ENCODE measurements at regions not wholly inside any gene's neighbourhood (a gene's known extent, or its start where the extent isn't known, plus 50 kb on each side); places are given as distances from the start of the nearest gene placed in this dataset.
"Not testable (repeated sequence)": the region's sequence is repeated elsewhere in the genome, so short reads cannot be mapped to it uniquely, and the experiment has no call there.

GRCh38 chr1:199832451-199832850 lies 195.1 kb upstream of the NR5A2 start:
- Histone ChIP-seq H3K4me1 (ENCODE audit: control insufficient read depth, insufficient read depth, low read length) (no peaks in the 10 kb centered on the region), H3K27ac (ENCODE audit: low read length) (no peak overlapping the region), H3K27me3 (ENCODE audit: control insufficient read depth, insufficient read depth) (no peaks in the 10 kb centered on the region), H3K4me3 (ENCODE audit: low read length) (no peak overlapping the region), H3K9me3 (ENCODE audit: control insufficient read depth, low read length) (no peaks in the 10 kb centered on the region)
- ATAC-seq (no peak), DNase-seq (no peak)
- intact Hi-C loops (cut with DNase I), result no loop called here
- WGBS, result 56% methylated on average over 2 of the region's 2 CpGs

- intact Hi-C loops (cut with DNase I), result no loop called here
- DNase-seq, result no peak
- no peak overlapping the region for H3K27ac ChIP-seq (ENCODE audit: low read length)
- 78% methylated on average over 1 of the region's 1 CpG for WGBS
- H3K4me1 ChIP-seq (ENCODE audit: control insufficient read depth, insufficient read depth, low read length), result no peaks in the 10 kb centered on the region
- no peaks in the 10 kb centered on the region for H3K9me3 ChIP-seq (ENCODE audit: control insufficient read depth, low read length)
- no peak overlapping the region for H3K4me3 ChIP-seq (ENCODE audit: low read length)
- no peak for ATAC-seq
- H3K27me3 ChIP-seq (ENCODE audit: control insufficient read depth, insufficient read depth), result no peaks in the 10 kb centered on the region
Observed at GRCh38 chr1:199834711-199835110, 192.8 kb upstream of the NR5A2 start.

GRCh38 chr1:199836430-199836829 lies 191.1 kb upstream of the NR5A2 start:
- ATAC-seq (no peak), DNase-seq (no peak)
- WGBS, result 74% methylated on average over 2 of the region's 2 CpGs
- Histone ChIP-seq H3K27me3 (ENCODE audit: control insufficient read depth, insufficient read depth) (no peaks in the 10 kb centered on the region), H3K4me1 (ENCODE audit: control insufficient read depth, insufficient read depth, low read length) (no peaks in the 10 kb centered on the region), H3K27ac (ENCODE audit: low read length) (no peak overlapping the region), H3K4me3 (ENCODE audit: low read length) (no peak overlapping the region), H3K9me3 (ENCODE audit: control insufficient read depth, low read length) (no peaks in the 10 kb centered on the region)
- intact Hi-C loops (cut with DNase I), result no loop called here

- intact Hi-C loops (cut with DNase I), result no loop called here
- H3K4me1 ChIP-seq (ENCODE audit: control insufficient read depth, insufficient read depth, low read length), result no peaks in the 10 kb centered on the region
- H3K27me3 ChIP-seq (ENCODE audit: control insufficient read depth, insufficient read depth), result no peaks in the 10 kb centered on the region
- DNase-seq, result no peak
- H3K4me3 ChIP-seq (ENCODE audit: low read length), result no peak overlapping the region
- WGBS, result 58% methylated on average over 1 of the region's 1 CpG
- ATAC-seq, result no peak
- no peaks in the 10 kb centered on the region for H3K9me3 ChIP-seq (ENCODE audit: control insufficient read depth, low read length)
- H3K27ac ChIP-seq (ENCODE audit: low read length), result no peak overlapping the region
Observed at GRCh38 chr1:199837321-199837720, 190.2 kb upstream of the NR5A2 start.

- H3K27ac ChIP-seq (ENCODE audit: low read length); H3K4me3 ChIP-seq (ENCODE audit: low read length); H3K9me3 ChIP-seq (ENCODE audit: control insufficient read depth, low read length); DNase-seq; ATAC-seq; H3K4me1 ChIP-seq (ENCODE audit: control insufficient read depth, insufficient read depth, low read length); H3K27me3 ChIP-seq (ENCODE audit: control insufficient read depth, insufficient read depth); intact Hi-C loops (cut with DNase I): not testable (repeated sequence)
- WGBS, result 93% methylated on average over 8 of the region's 8 CpGs
Observed at GRCh38 chr1:199839608-199840007, 187.9 kb upstream of the NR5A2 start.

- H3K4me1 ChIP-seq (ENCODE audit: control insufficient read depth, insufficient read depth, low read length); ATAC-seq; DNase-seq; intact Hi-C loops (cut with DNase I); H3K27ac ChIP-seq (ENCODE audit: low read length); H3K27me3 ChIP-seq (ENCODE audit: control insufficient read depth, insufficient read depth); H3K9me3 ChIP-seq (ENCODE audit: control insufficient read depth, low read length); H3K4me3 ChIP-seq (ENCODE audit: low read length): not testable (repeated sequence)
- 100% methylated on average over 2 of the region's 2 CpGs for WGBS
Observed at GRCh38 chr1:199843096-199843495, 184.4 kb upstream of the NR5A2 start.

- WGBS, result 6% methylated on average over 2 of the region's 2 CpGs
- H3K27me3 ChIP-seq (ENCODE audit: control insufficient read depth, insufficient read depth), result no peaks in the 10 kb centered on the region
- no peak overlapping the region for H3K4me3 ChIP-seq (ENCODE audit: low read length)
- DNase-seq (no peak), ATAC-seq (no peak)
- intact Hi-C loops (cut with DNase I), result no loop called here
- no peaks in the 10 kb centered on the region for H3K4me1 ChIP-seq (ENCODE audit: control insufficient read depth, insufficient read depth, low read length)
- no peak overlapping the region for H3K27ac ChIP-seq (ENCODE audit: low read length)
- H3K9me3 ChIP-seq (ENCODE audit: control insufficient read depth, low read length), result no peaks in the 10 kb centered on the region
Observed at GRCh38 chr1:199843861-199844260, 183.6 kb upstream of the NR5A2 start.

GRCh38 chr1:199847021-199847420 lies 180.5 kb upstream of the NR5A2 start:
- intact Hi-C loops (cut with DNase I), result no loop called here
- ATAC-seq (no peak), DNase-seq (no peak)
- H3K27me3 ChIP-seq (ENCODE audit: control insufficient read depth, insufficient read depth), result no peaks in the 10 kb centered on the region
- WGBS, result 91% methylated on average over 8 of the region's 8 CpGs
- no peaks in the 10 kb centered on the region for H3K9me3 ChIP-seq (ENCODE audit: control insufficient read depth, low read length)
- no peak overlapping the region for H3K27ac ChIP-seq (ENCODE audit: low read length)
- no peaks in the 10 kb centered on the region for H3K4me1 ChIP-seq (ENCODE audit: control insufficient read depth, insufficient read depth, low read length)
- no peak overlapping the region for H3K4me3 ChIP-seq (ENCODE audit: low read length)

- Histone ChIP-seq H3K27me3 (ENCODE audit: control insufficient read depth, insufficient read depth) (no peaks in the 10 kb centered on the region), H3K4me3 (ENCODE audit: low read length) (no peak overlapping the region), H3K27ac (ENCODE audit: low read length) (no peak overlapping the region), H3K4me1 (ENCODE audit: control insufficient read depth, insufficient read depth, low read length) (no peaks in the 10 kb centered on the region), H3K9me3 (ENCODE audit: control insufficient read depth, low read length) (no peaks in the 10 kb centered on the region)
- no peak for ATAC-seq
- DNase-seq, result no peak
- WGBS, result 58% methylated on average over 2 of the region's 2 CpGs
- intact Hi-C loops (cut with DNase I), result no loop called here
Observed at GRCh38 chr1:199851439-199852140, 175.9 kb upstream of the NR5A2 start.

- DNase-seq (no peak), ATAC-seq (no peak)
- H3K27me3 ChIP-seq (ENCODE audit: control insufficient read depth, insufficient read depth), result no peaks in the 10 kb centered on the region
- intact Hi-C loops (cut with DNase I), result no loop called here
- H3K27ac ChIP-seq (ENCODE audit: low read length), result no peak overlapping the region
- WGBS, result 88% methylated on average over 3 of the region's 3 CpGs
- H3K4me1 ChIP-seq (ENCODE audit: control insufficient read depth, insufficient read depth, low read length), result no peaks in the 10 kb centered on the region
- H3K4me3 ChIP-seq (ENCODE audit: low read length), result no peak overlapping the region
- H3K9me3 ChIP-seq (ENCODE audit: control insufficient read depth, low read length), result no peaks in the 10 kb centered on the region
Observed at GRCh38 chr1:199854686-199855321, 172.7 kb upstream of the NR5A2 start.

- intact Hi-C loops (cut with DNase I), result no loop called here
- Histone ChIP-seq H3K4me1 (ENCODE audit: control insufficient read depth, insufficient read depth, low read length) (no peaks in the 10 kb centered on the region), H3K27me3 (ENCODE audit: control insufficient read depth, insufficient read depth) (no peaks in the 10 kb centered on the region), H3K9me3 (ENCODE audit: control insufficient read depth, low read length) (no peaks in the 10 kb centered on the region), H3K27ac (ENCODE audit: low read length) (no peak overlapping the region), H3K4me3 (ENCODE audit: low read length) (no peak overlapping the region)
- DNase-seq (no peak), ATAC-seq (no peak)
- WGBS, result 46% methylated on average over 4 of the region's 4 CpGs
Observed at GRCh38 chr1:199855580-199855979, 171.9 kb upstream of the NR5A2 start.

Measured in right cardiac atrium (tissue), 5 donors.